GM23248 (cell line): ENCODE measurements at regions not wholly inside any gene's neighbourhood (a gene's known extent, or its start where the extent isn't known, plus 50 kb on each side); places are given as distances from the start of the nearest gene placed in this dataset.

Source experiments
- EZH2 ChIP-seq: fragments of 200-600 bp; sonication (generic); IDR thresholded peaks from 2 replicates; pipeline ENCODE4 v1.6.1; 2018; ENCODE audit warnings: antibody characterized with exemption, mild to moderate bottlenecking; ENCODE audit not compliant: insufficient read depth, poor library complexity, severe bottlenecking
- EZH2phosphoT487 ChIP-seq: fragments of 200-600 bp; sonication (generic); IDR thresholded peaks from 2 replicates; pipeline ENCODE4 v1.6.1; 2018; ENCODE audit warnings: antibody characterized with exemption, moderate library complexity, mild to moderate bottlenecking, low read depth; ENCODE audit not compliant: insufficient read depth

- TF ChIP-seq EZH2 = no peak
- no peak for TF ChIP-seq EZH2phosphoT487
These were observed 91.9 kb downstream of the ZWINT start for GRCh38 chr10:56269181-56269580.
